ENCODE measurements at regions not wholly inside any gene's neighbourhood (a gene's known extent, or its start where the extent isn't known, plus 50 kb on each side); places are given as distances from the start of the nearest gene placed in this dataset.
"Not testable (repeated sequence)": the region's sequence is repeated elsewhere in the genome, so short reads cannot be mapped to it uniquely, and the experiment has no call there.

- Mint-ChIP-seq H3K4me1 (ENCODE audit: unreplicated experiment) (peaks cover 7% of the 10 kb centered on the region), H3K27me3 (ENCODE audit: unreplicated experiment) (no peaks in the 10 kb centered on the region), H3K36me3 (ENCODE audit: unreplicated experiment) (no peaks in the 10 kb centered on the region), H3K27ac (ENCODE audit: unreplicated experiment) (no peak overlapping the region), H3K4me3 (ENCODE audit: unreplicated experiment) (no peak overlapping the region), H3K9me3 (ENCODE audit: unreplicated experiment) (no peaks in the 10 kb centered on the region)
- DNase-seq (ENCODE audit: extremely low spot score, unreplicated experiment) = no peak
- no peak for TF ChIP-seq CTCF (IDR thresholded peaks at IDR 0.05)
Measured at GRCh38 chr4:137740141-137740540, 207.8 kb upstream of the PCDH18 start.

DNA sequence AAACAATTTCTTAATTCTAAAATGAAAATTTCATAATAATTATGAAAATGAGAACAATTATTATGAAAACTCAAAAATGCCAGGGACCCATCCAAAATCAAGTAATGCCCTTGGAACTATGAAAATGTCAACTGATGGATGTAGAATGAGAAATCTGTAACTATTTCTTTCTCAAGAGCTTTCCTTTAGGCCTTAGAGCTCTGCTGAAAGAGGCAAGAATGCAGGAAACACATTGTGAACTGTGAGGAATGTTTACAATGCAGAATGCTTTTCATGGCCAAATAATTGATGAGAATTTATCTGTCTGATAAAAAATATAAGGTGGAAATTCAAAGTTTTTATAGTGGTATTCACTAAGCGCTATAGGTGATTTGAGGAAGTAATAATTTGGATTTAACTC lies 207.1 kb upstream of the PCDH18 start:
- H3K27me3 Mint-ChIP-seq (ENCODE audit: unreplicated experiment) = no peaks in the 10 kb centered on the region
- no peaks in the 10 kb centered on the region for H3K9me3 Mint-ChIP-seq (ENCODE audit: unreplicated experiment)
- no peak overlapping the region for H3K4me3 Mint-ChIP-seq (ENCODE audit: unreplicated experiment)
- H3K27ac Mint-ChIP-seq (ENCODE audit: unreplicated experiment) = no peak overlapping the region
- no peak for DNase-seq (ENCODE audit: extremely low spot score, unreplicated experiment)
- H3K4me1 Mint-ChIP-seq (ENCODE audit: unreplicated experiment) = peaks cover 7% of the 10 kb centered on the region
- no peak for TF ChIP-seq CTCF (IDR thresholded peaks at IDR 0.05)
- no peaks in the 10 kb centered on the region for H3K36me3 Mint-ChIP-seq (ENCODE audit: unreplicated experiment)

DNA sequence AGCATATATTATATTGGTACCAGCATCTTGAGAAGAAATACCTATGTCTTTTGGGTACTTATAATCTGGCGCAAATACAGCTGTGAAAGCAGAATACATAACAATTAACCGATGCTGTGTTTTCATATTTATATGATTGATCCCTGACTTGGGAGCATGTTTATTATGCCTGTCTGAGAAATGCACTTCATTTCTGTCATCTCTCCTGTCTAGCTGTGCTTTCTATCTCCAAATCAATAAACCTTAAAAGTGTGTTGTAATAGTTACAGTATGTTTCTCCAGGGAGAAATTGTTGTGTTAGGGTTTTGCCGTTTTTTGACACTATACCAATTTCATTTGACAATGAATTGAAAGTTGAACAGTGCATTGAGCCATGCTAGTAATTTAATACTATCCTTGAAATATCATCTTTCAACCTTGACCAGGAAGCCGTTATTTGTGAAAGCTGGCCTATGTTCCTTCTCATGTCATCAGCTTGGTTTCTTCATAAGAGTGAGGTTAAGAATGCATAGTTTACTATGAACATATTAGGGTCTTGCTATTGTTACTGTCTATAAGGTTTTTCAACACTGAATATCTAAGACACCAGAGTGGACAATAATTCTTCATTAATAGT lies 206.2 kb upstream of the PCDH18 start:
- no peaks in the 10 kb centered on the region for H3K36me3 Mint-ChIP-seq (ENCODE audit: unreplicated experiment)
- peaks cover 7% of the 10 kb centered on the region for H3K4me1 Mint-ChIP-seq (ENCODE audit: unreplicated experiment)
- no peaks in the 10 kb centered on the region for H3K9me3 Mint-ChIP-seq (ENCODE audit: unreplicated experiment)
- no peak overlapping the region for H3K27ac Mint-ChIP-seq (ENCODE audit: unreplicated experiment)
- H3K27me3 Mint-ChIP-seq (ENCODE audit: unreplicated experiment) = no peaks in the 10 kb centered on the region
- H3K4me3 Mint-ChIP-seq (ENCODE audit: unreplicated experiment) = no peak overlapping the region
- TF ChIP-seq CTCF (IDR thresholded peaks at IDR 0.05) = no peak
- DNase-seq (ENCODE audit: extremely low spot score, unreplicated experiment) = no peak

DNA sequence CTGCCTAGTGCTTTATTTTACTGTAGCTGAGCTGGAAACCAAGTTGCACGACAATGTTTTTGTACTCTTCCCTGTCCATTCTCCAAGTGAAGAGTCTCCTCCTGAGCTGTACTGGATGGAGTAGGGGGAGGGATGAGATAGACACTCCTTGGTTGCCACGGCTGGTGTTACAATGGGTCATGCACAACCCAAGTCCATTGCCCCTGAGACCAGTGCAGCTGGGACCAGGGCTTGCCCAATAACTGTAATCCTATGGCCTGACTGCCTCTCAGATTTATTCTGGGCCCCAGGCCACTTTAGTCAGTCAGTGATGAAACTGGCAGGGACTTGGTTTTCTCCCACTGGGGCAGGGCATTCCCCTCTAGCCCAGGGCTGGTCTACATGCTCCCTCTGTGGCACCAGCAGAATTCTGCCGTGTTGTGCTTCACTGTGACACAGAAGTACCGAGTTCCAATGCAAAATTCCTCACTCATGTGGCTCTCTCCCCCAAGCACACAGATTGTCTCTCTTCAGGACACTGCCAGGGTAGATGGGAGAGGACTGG lies 203.3 kb upstream of the PCDH18 start:
- Mint-ChIP-seq H3K27me3 (ENCODE audit: unreplicated experiment) (no peaks in the 10 kb centered on the region), H3K27ac (ENCODE audit: unreplicated experiment) (no peak overlapping the region), H3K4me1 (ENCODE audit: unreplicated experiment) (peaks cover 7% of the 10 kb centered on the region), H3K9me3 (ENCODE audit: unreplicated experiment) (peaks cover 17% of the 10 kb centered on the region), H3K36me3 (ENCODE audit: unreplicated experiment) (peaks cover 10% of the 10 kb centered on the region), H3K4me3 (ENCODE audit: unreplicated experiment) (no peak overlapping the region)
- no peak for TF ChIP-seq CTCF (IDR thresholded peaks at IDR 0.05)
- no peak for DNase-seq (ENCODE audit: extremely low spot score, unreplicated experiment)

- DNase-seq (ENCODE audit: extremely low spot score, unreplicated experiment); H3K27ac Mint-ChIP-seq (ENCODE audit: unreplicated experiment); H3K4me3 Mint-ChIP-seq (ENCODE audit: unreplicated experiment); H3K27me3 Mint-ChIP-seq (ENCODE audit: unreplicated experiment); H3K4me1 Mint-ChIP-seq (ENCODE audit: unreplicated experiment): not testable (repeated sequence)
- Mint-ChIP-seq H3K36me3 (ENCODE audit: unreplicated experiment) (peaks cover 10% of the 10 kb centered on the region), H3K9me3 (ENCODE audit: unreplicated experiment) (peaks cover 17% of the 10 kb centered on the region)
- TF ChIP-seq CTCF (IDR thresholded peaks at IDR 0.05) = peak; percentile 29
Measured at GRCh38 chr4:137733174-137734141, 201.2 kb upstream of the PCDH18 start.
